Muscle of arm (tissue), 1 donor: ENCODE measurements at regions not wholly inside any gene's neighbourhood (a gene's known extent, or its start where the extent isn't known, plus 50 kb on each side); places are given as distances from the start of the nearest gene placed in this dataset.
A peak's percentile ranks its signal among the peaks of the same experiment; 100 is the strongest.
"Not testable (repeated sequence)": the region's sequence is repeated elsewhere in the genome, so short reads cannot be mapped to it uniquely, and the experiment has no call there.

ENCODE experiments used
- DNase-seq: peaks from one replicate; pipeline ENCODE4 v3.0.0-alpha.2; 2013

DNA sequence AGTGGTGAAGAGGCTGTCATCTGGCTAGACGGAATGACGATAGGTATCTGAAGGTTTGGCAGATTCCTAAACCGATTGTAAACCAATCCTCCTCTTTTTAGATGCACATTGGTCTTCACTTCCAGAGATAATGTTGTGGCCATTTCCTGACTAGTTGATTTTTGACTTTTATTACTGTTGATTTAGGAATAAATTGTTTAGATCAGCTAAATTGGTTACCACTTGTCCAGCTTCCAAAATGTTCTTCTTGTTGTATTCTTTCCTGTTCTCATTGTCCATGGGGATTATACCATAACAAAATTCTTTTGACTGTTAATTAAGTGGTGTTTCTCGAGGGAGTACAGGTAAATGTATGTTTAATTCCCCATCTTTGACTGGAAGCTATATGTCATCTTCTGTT, 119.7 kb downstream of the MACROH2A1 start:
- no peak for DNase-seq

DNA sequence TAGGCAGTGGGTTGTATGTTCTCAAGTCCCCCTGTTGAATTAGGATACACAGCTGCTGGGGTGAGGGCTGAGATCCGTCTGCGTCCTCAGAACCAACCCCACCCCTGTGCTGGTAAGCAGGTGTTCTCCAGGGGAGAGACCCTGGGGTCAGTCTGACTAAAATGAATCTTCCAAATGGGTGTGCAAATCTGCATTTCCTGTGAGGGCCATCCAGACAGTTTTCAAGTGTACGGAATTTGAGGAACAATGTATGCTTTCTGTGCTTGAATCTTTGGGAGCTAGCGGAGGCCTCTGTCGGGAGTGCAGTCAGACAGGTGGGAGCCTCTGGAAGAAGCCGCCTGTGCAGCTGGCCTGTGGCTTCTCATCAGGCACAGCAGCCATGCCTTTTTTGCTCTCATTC, 122.9 kb downstream of the MACROH2A1 start:
- no peak for DNase-seq

DNA sequence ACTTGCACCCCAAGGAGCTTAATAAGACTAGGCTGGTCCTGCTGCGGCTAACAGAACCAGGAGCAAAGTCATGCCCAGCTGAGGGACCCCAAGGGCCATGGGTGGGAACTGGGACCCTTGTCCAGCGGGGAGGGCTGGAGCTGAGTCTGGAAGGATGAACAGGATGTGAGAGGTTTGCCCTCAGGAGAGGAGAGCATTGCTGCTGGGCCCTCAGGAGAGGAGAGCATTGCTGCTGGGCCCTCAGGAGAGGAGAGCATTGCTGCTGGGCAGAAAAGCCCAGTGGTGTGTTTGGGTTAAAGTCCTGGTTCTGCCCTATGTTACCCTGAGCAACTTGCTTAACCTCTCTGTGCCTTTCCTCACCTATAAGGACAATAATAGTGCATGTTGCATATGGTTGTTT, 125.8 kb downstream of the MACROH2A1 start:
- no peak for DNase-seq

DNA sequence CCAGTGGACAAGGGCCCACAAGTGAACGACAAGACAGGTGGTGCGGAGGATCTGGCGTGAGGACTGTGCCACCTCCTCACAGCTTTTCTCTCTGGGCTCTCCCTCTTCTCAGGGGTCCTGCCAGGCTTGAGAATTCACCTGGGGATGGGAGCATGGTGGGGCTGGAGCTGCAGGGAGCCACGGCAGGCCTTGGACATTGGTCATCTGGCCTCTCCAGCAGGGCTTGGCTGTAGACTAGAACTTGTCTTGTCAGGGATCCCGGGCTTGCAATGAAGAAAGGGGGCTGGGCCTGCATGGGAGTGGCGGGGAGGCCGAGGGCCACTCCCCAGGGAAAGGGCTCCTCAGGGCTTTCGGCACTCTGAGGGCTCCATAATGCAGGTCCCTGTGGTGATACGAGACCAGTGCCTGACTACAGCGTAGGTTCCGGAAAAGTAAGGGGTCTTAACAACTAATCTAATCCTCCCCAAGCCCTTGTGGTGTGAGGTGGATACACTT, 126.7 kb downstream of the MACROH2A1 start:
- no peak for DNase-seq

DNA sequence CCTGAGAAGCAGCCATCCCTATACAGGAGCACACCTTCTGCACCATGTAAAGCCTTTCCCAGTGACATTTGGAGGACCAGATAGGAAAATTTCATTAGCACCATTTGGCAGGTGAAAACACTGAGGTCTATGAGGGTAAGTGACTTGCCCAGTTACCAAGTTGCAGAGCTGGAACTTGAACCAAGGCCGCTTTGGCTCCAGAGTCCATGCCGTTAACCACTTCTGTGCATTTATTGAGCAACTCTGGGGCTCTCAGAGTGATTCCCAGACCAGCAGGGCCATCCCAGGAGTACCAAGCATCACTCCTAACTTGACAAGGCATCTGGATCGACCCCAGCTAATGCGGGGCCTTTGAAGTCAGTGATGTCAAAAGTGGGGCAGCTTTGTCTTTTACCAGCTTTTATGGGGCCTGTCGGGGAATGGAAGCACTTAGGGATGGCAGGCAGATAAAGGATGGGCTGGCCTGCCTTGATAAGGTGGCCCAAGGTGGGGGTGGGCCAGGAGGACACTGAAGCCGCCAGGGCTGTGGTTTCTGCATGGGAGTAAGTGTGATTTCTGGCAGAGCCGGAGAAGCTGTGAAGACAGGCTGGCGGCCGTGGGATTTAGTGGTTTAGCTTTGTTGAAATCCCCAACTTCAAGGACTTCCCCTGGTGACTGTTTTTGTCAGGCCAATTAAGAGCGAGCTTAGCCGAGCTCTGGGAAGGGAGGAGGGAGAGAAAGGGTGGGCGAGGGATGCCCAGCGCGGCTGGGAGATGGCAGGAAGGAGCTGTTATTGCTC, 127.3 kb downstream of the MACROH2A1 start:
- DNase-seq = peak; percentile 18

DNA sequence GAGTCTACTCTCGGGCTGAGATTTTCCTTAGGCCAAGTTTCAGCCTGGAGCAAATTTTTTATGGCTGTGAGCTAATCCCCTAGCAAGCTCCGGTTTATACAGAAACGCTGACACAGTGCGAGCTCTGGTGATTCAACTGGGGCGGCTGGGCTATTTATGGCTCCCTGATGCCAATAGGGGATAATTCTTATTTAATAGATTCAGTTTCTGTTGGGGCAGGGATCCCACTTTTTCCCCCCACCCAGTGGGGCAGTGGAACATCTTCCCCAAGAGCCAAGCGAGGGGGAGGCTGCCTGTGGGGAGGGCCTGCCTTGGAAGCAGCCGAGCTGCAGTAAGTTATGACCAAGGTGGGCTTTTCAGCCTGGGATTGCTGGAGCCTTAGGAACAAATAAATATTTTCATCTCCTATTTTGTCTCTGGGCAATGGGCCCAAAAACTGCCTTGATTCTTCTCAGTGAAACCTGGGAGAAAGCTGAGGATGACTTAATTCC, 129.1 kb downstream of the MACROH2A1 start:
- DNase-seq = peak; percentile 64

DNA sequence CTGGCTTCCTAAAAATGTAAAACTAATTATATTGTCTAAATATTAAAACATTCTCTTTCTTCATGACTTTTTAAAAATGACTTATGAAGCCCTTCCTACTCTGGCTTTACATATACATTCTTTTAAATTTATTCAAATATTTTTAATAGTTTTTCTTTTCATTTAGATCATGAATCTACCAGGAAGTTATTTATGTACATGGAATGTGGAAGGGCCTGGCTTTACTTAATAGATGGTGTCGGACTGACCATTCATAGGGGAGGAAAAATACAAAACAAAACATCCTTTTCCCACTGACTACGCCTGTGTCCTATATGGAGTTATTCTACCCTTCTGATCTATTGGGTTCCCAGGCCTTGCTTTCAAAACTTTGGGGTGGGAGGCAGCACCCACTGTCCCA, 129.8 kb downstream of the MACROH2A1 start:
- no peak for DNase-seq

DNA sequence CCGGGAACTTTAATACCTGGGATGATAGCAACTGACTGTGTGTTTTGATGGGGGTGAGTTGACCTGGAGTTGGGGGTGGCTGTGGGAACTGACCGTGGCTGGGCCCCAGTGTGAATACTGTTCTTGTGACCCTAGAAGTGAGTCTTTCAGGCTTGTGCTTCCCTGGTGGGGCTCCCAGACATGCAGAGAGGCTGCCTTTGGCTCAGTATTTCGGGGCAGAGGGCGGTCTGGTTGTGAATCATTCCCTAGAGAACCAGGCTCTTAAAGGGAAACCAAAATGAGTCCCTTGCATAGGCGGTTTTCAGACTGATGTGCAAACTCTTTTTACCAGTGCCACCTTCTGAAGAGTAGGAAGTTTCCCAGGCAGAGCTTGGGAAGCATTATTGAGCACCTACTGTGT, 132.1 kb downstream of the MACROH2A1 start:
- no peak for DNase-seq

DNA sequence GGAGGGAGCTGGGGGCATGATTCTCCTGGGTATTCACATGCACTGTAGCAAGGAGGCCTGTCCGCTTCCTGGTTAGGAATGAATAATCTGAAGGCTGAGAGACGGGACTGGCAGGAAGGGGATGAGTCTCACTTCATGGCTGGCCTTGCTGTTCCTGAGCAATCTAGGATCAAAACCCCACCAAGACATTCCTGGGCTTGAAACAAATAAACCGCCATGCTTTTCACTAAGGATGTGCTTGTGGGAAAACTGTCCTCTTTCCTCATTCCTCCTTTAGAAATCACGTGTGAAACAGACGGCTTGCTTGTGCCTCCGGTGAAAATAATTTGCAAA, 132.8 kb downstream of the MACROH2A1 start:
- DNase-seq = no peak

DNA sequence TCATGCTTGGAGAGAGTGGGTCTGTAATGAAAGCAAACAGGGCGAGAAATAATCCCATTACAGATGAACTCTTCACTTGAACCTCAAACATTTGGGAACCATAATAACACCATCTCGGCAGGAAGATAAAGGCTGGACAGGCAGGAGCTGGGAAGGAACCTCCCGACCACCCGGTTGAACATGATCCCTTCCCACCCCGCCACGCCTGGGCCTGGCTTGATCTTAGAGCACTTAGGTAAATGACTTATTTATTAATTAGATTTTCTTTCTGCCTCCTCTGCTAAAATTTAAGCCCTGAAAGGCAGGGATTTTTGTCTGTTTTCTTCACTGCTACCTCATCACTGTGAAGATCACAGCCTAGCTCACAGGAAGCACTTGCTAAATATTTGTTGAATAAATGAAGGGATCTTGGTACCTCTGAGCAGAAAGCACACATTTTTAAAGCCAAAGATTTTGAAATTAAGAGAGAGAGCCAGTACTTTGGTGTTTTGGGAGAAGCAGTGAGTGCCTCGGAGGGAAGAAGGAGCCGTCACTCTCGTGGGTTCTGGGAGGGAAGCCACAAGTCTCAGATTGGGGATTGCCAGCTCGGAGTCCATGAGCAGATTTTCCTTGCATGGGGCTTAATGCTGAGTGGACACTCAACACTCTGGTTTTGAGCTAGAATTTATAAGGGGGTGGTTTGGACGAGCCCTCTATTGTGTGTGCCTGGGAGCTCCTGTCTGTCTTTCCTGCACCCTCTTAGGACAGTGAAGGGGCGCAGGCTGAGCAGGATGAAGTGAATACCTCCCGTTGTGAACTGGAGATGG, 133.3 kb downstream of the MACROH2A1 start:
- DNase-seq = no peak

DNA sequence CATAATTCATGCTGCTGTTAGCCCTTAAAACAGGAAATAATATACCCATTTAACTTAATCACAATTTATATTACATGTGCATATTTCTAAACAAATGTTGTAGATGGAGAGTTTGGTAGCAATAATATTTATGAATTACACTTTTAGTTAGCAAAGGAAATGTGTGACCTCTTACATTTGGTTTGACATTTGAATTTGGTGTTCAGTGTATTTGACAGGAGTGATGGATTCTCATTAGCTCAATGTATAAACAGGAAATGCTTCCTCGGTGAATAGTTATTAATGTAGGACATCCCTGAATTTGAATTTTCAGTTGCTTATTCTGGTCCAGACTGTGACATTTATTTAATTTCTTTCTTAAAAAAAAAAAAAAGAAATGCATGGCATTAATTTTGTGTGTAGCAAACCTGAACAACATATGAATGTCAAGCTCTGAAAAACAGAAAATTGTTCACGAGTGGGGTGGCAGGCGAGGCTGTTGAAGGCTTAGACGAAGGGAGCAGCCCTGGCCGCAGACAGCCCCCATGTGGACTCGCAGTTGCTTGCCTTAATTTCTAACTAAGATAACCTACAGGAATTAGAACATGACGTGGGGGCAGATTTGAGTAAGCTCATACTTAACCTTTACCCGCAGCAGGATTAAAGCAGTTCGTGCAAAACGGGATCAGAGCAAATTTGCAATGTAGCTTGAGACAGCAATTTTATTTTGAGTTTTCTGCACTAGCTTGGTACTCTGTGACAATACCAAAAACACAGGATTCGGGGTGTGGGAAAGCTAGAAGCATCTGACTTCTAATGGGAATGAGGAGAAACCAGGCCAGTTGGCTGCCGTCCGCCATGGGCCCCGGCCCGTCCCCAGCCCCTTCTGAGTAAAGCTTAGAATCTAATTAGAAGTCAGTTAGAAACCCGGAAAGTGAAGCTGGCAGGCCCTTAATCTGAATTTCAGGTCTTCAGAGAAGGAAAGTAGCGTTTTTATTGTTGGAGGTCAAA, 134.3 kb downstream of the MACROH2A1 start:
- DNase-seq = no peak

DNA sequence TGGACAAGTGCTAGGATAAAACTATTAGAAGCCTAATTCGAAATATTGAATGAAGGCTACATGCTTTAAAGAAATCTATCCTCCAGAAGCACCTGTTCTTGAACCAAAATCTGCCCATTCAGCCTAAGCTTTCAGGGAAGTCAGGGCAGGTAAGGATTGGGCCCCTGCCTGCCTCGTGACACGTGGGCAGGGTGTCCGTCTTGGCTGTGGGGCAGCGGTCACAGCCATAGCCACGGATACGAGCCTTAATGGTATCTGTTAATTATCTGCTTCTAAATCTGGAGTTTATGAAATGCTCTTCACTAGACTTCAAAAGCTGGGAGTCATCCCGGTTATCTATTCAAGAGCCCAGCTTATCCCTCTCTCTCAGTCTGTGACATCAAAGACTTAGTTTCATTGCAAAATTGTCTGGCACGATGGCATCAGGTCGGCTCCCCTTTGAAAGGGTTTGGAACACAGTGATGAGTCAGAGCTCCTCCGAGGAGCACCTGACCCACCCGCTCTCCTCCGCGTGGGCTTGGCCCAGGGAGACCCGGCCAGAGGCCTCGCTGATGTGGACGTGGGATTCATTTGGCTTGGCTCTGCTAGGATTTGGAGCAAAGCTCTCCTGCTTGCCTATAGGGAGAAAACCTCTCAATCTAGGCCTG, 135.9 kb downstream of the MACROH2A1 start:
- DNase-seq = no peak

DNA sequence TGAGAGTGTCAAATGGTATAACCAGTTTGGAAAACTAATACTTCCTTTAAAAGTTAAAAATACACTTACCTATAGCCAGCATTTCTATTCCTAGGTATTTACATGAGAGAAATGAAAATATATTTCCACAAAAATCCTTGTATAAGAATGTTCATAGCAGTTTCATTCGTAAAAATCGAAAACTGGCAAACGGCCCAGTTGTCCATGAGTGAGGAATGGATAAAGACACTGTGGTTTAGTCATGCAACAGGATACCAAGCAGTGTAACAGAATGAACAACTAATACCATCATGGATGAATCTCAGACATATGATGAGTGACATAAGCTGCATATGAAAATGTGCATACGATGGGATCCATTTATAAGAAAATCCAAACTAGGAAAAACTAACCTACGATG, 136.7 kb downstream of the MACROH2A1 start:
- DNase-seq = no peak

DNA sequence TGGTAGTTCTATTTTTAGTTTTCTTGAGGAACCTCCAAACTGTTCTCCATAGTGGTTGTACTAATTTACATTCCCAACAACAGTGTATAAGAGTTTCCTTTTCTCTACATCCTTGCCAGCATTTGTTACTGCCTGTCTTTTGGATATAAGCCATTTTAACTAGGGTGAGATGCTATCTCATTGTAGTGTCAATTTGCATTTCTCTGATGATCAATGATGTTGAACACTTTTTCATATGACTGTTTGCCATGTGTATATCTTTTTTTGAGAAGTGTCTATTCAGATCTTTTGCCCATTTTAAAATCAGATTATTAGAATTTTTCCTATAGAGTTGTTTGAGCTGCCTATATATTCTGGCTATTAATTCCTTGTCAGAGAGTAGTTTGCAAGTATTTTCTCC, 138.9 kb downstream of the MACROH2A1 start:
- DNase-seq = not testable (repeated sequence)

DNA sequence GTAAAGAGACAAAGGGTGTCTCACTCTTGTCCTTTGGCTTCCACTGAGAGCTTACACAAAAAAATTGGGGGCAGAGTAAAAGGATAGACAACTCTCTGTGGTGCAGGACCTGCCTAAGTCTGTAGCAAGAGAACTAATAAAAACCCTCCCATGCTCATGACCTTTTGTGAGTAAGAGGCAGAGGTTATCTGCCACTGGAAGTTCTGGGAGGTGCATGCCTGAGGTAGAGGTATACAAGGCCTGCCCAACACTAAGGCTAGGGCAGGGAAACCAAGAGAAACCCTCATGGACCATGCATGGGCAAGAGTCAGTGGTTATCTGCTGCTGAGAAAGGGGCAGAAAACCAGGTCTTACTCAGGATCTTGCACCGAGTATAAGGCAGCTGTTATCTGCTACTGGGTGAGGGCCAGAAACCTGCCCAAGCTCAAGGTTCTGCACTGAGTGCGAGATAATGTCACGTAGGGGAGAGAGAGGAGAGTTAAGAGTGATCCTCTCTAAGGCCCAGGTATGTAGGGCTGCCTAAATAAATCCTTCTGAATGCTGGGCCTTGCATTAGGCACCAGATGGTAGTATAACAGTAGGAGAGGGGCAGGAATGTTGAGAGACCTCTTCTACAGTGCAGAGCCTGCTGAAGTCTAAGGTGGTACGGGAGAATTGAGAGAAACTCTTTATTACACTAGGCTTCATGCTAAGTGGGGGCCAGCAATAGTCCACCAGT, 143.4 kb downstream of the MACROH2A1 start:
- no peak for DNase-seq

DNA sequence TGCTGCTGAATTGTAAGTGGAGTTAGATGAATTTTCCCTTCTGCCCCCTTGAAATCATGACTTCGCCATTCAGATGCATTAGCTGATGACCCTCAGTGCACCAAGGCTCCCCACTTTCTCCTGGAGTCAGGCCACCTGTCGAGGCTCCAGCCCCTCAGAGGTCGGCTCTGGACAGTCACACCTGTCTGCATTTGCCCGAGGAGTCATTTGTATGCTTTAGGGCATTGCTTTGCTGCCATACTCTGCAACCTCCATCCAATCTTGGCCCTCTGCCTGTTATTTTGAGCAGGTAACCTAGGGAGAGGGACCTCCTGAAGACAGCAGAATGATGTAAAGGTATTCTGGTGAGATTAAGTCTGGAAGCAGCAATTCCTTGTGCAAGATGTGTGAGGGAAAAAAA, 144.8 kb downstream of the MACROH2A1 start:
- no peak for DNase-seq

DNA sequence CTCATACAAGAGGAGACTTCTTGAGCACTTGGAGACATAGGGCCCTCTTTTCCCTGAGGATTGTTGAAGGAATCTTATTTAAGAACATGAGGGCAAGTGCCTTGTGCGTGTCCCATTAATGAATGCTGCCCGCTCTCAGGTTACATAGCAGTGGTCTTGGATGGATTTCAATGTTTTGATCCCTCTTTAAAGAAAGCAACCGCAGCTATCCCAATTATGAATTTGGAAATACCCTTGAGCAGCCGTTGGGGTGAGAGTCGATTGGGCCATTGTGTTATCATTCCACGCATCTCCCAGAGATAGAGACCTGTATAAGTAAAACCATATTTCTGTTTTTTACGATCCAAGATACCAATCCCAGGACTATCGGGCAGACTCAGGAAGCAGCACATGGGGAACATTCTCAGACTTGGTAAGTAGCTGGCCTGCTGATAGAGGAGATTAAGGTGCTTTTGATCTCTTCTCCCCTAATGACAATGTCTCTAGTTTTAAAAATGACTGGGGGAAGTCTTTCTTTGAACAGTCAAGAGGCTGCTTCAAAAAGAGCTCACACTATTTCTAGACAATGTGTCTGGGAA, 145.3 kb downstream of the MACROH2A1 start:
- DNase-seq = no peak

DNA sequence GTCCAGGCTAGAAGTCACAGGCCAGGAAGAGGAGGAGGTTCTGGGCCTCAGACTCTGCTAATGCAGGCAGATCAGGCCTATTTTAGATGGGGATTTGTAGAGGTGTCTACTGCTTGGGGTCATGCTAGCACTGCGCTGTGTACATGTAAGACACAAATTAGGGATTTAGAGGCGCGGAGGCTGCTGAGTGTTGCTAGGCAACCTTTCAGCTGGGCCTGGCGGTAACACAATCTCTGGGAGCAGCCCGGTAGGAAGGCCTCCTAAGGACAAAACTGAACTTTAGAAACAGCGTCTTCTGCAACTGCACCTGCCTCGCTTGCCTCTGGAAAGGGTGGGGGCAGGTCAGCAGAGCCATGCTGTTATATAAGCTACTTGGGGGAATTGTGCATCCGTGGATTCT, 147.9 kb downstream of the MACROH2A1 start:
- DNase-seq = no peak

DNA sequence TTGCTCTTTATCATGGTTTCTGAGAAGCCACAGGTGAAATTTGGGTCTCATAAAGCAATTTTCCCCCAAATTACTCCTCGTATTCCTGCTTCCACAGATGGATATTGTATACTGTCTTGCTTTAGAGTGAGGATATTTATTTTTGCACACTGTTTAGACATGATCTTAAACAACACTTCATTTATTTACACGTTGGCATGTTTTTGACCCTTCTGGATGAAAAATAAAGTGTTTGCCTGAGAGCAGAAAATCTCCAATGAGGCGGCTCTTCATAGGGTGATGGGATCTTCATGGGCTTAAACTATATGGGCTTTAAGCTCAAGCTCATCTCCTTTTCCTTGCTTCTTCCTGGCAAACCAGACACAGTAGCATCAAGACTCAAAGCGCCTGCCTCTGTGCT, 148.4 kb downstream of the MACROH2A1 start:
- DNase-seq = no peak

DNA sequence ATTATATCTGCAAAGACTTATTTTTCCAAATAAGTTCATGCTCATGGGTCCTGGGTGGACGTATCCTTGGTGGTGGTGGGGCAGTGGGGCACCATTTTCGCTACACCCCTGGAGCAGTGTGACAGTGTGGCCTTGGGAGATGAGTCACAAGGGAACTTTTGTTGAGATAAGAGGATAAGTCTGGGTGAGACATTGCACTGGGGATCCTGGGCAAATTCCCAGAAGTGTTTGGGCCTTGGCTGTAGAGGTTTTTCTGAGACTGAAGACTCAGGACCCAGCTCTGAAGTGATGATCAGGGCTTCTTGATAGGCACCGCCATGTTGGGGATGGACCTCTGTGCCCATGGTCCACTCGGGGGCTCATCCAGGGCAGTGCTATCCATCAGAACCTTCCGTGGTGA, 149.4 kb downstream of the MACROH2A1 start:
- DNase-seq = no peak
